WTC11 (cell line): ENCODE measurements at regions not wholly inside any gene's neighbourhood (a gene's known extent, or its start where the extent isn't known, plus 50 kb on each side); places are given as distances from the start of the nearest gene placed in this dataset.

ENCODE experiments used
- CTCF ChIP-seq: fragments of 200-600 bp; IDR thresholded peaks from 2 replicates; pipeline ENCODE4 v1.8.0; 2022; ENCODE audit warnings: antibody characterized with exemption
- E2F5 ChIP-seq: sonication (generic); formaldehyde crosslinking; IDR thresholded peaks from 2 replicates; pipeline ENCODE4 v1.8.1; 2022; ENCODE audit warnings: mild to moderate bottlenecking, moderate library complexity, missing genetic modification reagents
- ELF4 ChIP-seq: sonication (generic); formaldehyde crosslinking; IDR thresholded peaks from 2 replicates; pipeline ENCODE4 v1.8.1; 2022; ENCODE audit warnings: low read depth, mild to moderate bottlenecking, moderate library complexity, missing genetic modification reagents
- HMGXB4 ChIP-seq: sonication (generic); formaldehyde crosslinking; IDR thresholded peaks from 2 replicates; pipeline ENCODE4 v1.8.1; 2023; ENCODE audit warnings: mild to moderate bottlenecking, moderate library complexity, missing genetic modification reagents
- MAX ChIP-seq: sonication (generic); formaldehyde crosslinking; IDR thresholded peaks from 2 replicates; pipeline ENCODE4 v1.8.0; 2022; ENCODE audit warnings: mild to moderate bottlenecking, missing genetic modification reagents
- SMAD4 ChIP-seq: sonication (generic); formaldehyde crosslinking; IDR thresholded peaks from 2 replicates; pipeline ENCODE4 v1.8.0; 2022; ENCODE audit warnings: mild to moderate bottlenecking, missing genetic modification reagents

- TF ChIP-seq CTCF, result no peak
- no peak for TF ChIP-seq ELF4
- TF ChIP-seq MAX, result no peak
- TF ChIP-seq SMAD4 (CRISPR knock-in tag), result no peak
- TF ChIP-seq E2F5 (CRISPR knock-in tag), result no peak
- TF ChIP-seq HMGXB4 (CRISPR knock-in tag), result no peak
Measured at GRCh38 chr15:52857471-52857870, 67.3 kb upstream of the ONECUT1 start.
